ENCODE measurements at regions not wholly inside any gene's neighbourhood (a gene's known extent, or its start where the extent isn't known, plus 50 kb on each side); places are given as distances from the start of the nearest gene placed in this dataset.

DNA sequence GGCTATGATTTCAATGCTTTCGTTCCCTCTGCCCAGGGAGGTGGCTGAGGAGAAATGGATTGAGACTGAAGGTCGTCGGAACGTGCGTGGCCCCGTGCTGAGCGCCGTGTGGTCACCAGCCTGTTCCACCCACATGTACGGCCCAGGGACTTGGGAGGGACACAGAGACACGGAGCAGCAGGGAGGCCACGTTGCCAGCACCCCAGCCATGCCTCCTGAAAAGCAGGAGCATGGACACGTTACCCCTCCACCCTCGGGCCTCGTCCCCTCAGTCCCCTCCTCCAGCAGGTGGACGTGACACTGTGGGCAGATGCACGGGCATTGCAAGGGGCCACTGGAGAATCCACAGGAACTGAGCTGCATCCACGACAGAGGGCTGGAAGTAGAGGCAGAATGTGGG is 133.1 kb upstream of the CST7 start:
- DNase-seq, result no peak

DNA sequence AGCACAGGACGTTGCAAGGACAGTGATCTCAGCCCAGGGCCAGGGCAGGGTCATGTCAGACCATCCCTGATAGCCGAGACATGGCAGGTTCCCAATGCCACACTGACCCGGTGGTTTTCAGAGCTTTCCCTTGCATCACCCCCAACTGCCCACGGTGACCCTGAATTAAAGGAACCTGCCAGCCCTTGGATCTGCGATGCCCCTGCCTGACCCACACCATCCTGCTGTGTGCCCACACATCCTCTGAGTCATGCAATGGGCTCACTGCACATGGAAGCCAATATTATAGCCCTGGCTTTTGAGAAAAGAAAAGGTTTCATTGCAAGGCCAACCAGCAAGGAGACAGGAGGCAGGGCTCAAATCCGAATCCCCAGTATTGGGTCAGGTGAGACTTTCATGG is 132.6 kb upstream of the CST7 start:
- no peak for DNase-seq

DNA sequence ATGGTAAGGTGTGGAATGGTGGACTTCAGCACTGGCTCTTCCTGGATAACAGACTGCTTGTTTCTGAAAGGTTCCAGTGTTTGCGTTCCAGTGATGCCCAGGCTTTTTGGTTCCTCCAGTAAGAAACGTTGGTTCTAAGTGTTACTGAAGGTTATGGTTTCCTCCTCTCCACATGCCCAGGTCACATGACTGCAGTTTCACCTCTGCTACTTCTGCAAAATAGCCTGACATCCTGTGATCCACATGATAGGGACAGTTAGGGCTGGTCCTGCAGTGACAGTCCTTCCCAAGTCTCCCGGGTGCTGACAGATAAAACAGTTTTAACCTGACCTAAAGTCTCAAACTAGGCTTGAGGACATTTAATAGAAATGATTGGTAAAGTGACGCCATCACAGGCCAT is 132.2 kb upstream of the CST7 start:
- no peak for DNase-seq

DNA sequence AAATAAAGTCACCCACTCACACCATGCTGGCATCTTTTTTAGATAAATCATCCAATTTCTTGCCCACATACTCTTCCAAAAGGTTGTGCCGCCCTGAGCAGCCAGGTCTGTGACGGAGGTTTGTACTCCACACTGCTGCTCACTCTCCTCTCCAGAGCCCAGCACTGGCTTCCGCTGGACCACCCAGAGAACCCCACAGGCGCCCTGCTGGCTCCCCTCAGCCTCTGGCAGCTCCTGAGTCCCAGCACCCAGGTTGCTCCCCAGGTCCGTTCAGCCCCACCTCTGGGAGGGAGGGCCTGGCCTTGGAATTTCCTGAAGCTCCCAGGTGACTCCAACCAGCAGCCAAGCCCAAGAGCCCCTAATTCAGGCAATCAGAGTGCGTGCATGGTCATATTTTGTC is 131.7 kb upstream of the CST7 start:
- no peak for DNase-seq

DNA sequence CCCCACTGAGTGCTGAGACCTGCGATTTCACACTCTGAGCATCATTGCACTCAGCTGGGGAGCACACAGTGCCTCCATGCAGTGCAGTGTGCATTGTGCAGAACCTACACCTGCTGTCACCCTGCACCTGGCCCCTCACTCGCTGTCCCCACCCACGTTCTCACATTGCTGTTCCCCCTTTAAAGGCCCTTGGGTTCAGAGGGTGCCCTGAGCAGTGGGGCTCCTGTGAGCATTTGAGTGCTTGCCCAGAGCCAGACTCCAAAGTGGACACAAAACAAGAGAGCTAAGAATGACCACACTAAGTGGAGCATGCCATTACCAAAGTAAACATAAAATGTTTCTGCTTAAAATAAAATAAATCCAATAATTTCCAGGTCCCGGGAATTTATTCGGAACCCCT is 131.0 kb upstream of the CST7 start:
- no peak for DNase-seq

DNA sequence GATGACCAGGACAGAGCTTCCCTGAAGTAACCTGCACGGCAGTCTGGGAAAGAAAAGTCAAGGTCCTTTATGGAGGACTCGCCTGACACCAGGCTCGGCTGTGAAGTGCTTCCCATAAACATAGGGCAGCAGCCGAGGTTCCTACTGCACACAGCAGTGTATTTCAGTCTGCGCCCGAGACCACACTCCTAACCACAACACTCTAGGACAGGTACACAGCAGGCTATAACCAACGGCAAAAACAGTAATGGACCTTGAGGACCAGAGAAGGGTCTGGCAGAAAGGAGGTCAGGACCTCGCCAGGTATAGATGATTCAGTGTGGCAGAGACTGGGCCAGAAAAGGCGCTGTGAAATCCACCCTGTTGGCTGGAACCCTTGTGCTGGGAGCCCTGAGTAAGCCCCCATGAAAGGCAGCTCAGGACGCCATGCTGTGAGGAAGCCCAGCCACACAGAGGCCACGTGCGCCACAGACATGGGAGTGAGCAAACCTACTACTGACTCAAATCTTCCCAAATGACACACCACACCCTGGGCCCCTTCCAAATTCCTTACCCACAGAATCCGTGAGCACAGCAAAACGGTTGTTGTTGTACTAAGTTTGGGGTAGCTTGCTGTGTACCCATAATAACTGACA is 129.6 kb upstream of the CST7 start:
- no peak for DNase-seq

DNA sequence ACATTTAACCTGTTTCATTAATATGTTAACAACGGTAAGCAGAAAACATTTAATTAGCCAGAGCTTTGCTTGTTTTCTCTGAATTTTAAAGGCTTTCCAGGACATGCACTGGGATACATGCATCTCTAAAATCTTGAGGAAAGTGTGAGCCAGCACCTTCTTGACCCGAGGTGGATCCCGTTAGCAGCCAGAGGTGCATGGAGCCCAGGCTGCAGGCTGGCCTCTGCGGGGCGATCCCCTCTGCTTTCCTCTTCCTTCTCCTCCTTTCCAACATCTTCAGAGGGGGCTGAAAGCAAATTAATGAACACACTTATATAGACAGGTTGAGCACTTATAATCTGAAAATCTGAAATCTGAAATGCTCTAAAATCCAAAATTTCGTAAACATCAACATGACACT is 128.7 kb upstream of the CST7 start:
- no peak for DNase-seq

DNA sequence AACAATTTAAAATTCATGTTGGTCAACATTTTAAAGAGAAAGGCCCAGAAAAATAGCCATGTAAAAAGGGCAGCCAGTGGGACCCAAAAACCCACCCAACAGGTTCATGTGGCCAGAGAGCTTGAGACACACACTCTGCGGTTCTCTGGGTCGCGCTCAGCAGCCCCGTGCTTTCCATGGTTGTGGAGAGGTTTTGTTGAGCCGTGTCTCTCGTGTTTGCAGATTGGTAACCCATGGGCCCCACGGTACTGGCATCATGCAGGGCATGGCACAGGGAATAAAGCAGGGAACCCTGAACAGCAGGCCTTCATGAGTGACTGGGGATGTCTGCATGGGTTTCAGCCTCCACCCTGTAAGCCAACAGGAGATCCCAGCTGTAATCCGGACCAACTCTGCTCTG is 127.7 kb upstream of the CST7 start:
- DNase-seq, result no peak

DNA sequence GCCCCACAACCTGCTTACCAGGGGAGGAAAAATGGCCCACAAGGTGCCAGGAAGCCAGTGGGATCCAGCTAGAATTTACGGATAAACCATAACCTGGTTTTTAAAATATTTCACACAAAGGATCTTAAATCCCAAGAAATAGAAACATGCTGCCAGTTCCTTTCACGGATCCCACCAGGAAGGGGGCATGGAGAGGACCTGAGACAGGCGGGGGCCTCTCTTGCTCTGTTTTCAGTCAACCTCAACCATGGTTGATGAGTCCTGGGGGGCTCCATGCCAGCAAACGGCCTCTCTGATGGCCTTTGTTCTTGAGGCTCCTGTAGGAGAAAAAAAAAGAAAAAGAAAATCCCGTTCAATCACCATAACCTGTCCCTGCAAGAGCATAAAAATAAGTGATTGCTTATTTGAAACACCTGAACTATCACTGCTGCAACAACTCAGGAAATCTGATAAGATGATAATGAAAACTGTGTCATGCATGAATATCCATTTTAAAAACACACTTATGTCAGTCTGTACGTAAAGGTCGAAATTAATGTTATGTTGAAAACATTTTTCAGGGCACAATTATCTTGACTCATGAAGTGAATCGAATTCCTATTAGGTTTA is 125.8 kb upstream of the CST7 start:
- no peak for DNase-seq

DNA sequence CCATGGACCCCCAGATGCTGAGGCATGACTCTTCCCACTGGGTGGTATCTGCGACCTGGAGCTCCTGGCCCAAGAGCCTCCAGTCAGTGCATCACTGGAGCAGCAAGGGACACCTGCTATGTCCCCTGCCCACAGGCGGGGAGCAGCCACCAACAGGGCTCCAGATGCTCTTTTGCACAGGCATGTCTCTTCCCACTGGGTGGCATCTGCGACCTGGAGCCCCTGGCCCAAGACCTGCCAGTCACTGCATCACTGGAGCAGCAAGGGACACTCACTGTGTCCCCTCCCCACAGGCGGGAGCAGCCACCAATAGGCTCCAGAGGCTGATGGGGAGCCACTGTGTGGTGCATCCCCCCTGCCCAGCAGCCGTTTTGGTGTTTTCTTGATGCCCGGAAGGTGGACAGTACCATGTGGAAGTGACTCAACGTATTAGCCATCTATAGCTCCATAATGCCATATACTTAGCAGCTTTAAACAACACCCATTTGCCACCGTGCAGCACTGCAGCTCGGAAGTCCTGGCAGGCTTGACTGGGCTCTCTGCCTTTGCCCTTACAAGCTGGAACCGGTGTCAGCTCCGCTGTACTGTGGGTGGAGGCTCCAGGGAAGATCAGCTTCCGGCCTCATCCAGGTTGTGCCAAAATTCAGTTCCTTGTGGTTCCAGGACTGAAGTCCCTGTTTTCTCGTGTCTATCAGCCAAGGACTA is 124.9 kb upstream of the CST7 start:
- DNase-seq, result no peak

DNA sequence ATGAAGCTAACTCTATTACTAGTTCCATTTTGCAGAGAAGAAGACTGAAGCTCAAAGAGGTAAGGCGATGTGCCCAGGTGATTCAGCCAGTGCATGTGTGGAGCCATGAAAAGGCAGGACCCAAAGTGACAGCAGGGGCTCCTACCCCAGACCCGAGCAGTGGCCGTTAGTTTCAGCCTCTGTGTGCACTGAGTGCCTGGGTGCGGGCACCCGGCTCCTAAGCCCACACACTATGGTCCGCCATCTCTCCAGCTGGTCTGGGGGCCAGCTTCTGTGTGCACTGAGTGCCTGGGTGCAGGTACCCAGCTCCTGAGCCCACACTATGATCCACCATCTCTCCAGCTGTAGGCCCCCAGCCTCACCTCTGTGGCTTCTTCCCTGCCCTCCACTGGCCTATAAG is 123.5 kb upstream of the CST7 start:
- DNase-seq, result no peak

DNA sequence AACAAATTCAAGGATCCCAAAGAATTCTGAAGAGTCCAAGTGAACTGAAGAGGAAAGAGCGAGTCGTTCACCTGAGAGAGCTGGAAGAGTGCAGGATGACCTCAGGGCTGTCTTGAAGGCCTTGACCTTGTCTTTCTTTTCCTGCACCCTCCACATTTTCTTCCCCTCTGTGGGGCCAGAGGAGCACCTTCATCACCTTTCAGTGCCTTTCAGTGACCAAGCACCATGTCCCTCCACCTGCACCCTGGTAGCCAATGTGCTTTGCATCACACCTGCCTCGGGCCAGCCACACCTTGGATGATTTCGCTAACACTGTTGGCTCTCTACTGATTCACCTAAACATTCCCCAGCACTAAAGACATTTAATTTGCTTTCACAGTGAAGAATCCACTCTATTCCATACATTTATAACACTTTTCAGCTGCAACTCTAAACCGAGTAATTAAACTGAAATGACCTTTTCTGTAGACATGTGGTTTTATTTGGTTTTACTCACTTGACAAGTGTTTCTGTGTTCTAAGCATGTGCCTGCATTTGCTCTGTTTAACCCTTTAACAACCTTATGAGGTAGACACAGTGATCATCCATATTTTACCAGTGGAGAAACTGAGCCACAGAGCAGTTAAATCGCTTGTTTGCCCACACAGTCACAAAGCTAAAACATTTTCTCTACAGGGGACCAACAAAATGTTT is 121.3 kb upstream of the CST7 start:
- no peak for DNase-seq

DNA sequence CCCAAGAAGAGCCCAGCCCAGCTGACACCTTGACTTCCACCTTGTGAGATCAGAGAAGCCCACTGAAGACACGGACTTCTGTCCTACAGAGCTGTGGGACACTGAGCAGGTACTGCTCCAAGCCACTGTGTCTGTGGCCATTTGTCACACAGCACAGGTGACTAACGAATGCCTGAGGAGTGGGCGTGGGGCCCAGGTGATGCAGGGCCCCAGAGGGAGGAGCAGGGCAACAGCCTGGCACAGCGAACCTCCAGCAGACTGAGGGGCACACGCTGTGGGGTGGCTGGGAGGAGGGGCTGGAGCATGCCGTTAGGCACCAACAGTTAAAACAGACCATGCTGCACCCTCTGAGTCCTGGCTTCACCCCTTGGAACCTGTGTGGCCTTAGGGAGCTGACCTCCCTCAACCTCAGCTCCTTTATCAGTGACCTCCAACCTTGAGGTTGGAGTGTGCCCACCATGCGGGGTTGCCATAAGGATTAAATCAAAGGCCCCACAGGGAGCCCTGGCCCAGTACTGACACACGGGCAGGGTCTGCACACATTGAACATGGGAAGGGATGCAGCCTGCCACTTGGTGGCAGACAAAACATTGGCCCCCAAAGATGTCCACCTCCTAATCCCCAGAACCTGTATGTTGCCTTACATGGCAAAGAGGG is 119.9 kb upstream of the CST7 start:
- no peak for DNase-seq

DNA sequence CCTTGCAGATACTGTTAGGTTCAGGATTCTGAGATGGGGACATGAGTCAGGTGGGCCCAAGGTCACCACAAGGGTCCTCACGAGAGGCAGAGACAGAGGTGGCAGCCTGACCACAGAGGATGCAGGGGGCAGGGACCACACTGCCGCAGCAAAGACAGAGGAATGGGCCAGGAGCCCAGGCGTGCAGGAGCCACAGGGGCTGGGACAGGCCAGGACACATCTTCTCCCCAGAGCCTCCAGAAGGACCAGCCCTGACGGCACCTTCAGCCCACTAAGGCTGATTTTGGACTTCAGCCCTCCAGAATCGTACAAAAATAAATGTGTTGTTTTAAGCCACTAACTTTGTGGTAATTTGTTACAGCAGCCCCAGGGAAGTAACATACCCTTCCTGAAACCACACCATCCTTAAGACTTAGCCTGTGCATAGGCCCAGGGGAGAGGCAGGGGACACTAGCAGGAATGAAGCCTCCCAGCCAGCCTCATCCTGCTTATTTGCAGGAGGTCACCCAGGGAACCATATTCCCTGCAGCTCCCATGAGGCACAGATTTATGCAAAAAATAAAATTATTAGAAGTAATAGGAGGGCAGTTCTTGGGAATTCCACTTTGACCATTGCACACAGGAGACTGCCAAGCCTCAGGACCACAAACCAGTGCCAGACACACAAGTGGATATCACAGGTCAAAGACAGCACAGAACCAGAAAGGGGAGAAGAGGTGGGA is 119.3 kb upstream of the CST7 start:
- DNase-seq, result no peak

DNA sequence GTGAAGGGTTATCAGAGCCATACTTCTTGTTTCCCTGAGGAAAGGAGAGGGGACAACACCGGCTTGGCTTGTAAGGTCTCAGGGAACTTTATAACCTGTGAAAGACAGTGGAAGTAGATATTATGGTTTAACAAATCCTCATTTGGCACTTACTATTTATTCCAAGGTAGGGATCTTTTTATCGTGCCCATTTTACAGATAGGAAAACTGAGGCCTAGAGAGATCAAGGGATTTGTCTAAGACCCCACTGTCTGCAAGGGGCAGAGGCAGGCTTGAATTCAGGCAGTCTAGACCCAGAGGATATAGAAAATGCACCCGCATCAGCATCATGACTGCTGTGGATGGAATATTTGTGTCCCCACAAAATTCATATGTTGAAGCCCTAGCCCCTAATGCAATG is 118.4 kb upstream of the CST7 start:
- DNase-seq, result no peak

DNA sequence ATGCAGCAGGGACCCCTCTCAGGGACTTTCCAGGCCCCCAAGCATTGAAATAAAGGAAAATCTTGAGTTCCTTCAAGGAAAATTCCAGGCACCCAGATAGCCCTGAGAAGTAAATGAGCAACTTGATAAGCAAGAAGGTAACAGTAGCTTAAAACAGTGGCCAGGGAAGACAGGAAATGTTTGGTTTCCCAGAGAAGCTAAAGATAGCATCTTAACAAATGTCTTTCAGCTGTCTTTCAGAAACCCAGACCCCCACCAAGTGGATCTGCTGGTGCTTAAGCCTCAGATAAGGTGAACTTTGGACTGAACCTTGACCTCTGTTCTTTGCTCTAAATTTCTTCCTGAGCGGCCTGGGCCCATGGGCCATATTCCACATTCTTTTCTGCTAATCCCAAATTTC is 117.8 kb upstream of the CST7 start:
- no peak for DNase-seq

DNA sequence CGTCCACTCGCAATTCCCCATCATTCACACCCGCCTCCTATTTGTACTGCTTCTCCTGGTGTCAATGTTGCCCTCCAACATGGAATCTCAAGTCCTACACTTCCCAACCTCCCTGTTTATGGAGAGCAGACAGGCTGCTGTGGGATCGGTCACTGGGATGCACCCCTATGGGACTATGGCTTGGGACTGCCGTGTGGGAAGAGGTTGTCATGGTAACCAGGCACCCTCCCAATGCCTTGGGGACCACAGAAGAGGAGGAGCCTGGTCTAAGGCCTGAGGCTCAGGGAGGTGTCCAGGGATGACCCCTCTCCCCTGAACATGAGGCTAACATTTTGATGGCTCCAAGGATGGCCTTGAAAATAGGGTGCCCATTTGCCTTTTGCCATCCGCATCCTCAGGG is 116.6 kb upstream of the CST7 start:
- no peak for DNase-seq

DNA sequence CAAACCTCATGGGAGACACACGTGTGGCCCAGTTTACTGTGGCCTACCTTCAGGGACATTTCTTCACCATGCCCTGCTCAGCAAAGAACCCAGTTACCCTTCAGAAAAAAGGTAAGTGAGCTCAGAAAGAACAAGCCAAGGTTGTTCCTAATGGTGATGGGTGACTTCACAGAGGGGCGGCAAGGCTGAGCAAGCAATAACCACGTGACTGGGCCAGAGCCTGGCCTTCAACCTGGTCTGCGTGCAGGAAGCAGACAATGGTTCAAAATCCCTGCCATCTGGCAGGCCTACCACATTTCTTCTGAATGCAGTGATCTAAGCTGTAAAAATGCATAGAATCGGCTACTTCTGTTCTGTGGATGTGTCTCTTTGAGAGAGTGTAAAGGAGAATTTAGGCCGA is 115.5 kb upstream of the CST7 start:
- no peak for DNase-seq

DNA sequence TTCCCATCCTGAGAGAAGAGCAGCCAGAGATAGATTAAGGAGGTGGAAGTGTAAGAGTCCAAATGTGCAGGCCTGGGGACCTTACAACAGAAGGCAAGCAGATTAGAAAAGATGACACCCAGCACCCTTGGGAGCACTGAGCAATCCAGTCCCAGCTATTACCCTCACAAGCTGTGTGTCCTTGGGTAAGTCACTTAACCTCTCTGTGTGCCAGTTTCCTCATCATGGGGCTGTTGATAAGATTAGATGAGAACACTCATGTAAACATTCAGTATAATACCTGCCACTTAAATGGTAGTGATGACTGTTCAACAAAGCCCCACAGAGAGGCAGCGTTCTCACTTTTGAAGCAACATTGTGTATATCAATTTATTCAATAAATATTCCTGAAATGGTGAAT is 114.8 kb upstream of the CST7 start:
- no peak for DNase-seq

DNA sequence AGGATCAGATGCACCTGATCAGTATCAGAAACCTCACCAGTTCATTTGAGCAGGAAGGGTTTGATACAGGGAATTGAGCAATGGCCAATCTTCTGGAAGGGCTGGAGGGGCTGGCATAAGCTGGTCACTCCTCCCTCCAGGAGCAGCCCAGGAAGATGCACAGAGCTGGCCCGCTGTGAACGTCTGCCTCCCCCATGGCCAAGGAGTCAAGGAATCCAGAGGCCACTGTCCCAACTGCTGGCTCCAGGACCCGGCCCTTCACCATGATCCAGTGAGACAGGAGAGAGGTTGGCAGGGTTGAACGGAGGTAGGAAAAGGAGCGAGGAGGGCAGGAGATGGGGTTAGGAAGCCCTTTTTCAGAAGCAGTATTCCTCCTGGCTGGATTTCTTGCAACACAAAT is 113.9 kb upstream of the CST7 start:
- DNase-seq, result no peak

DNA sequence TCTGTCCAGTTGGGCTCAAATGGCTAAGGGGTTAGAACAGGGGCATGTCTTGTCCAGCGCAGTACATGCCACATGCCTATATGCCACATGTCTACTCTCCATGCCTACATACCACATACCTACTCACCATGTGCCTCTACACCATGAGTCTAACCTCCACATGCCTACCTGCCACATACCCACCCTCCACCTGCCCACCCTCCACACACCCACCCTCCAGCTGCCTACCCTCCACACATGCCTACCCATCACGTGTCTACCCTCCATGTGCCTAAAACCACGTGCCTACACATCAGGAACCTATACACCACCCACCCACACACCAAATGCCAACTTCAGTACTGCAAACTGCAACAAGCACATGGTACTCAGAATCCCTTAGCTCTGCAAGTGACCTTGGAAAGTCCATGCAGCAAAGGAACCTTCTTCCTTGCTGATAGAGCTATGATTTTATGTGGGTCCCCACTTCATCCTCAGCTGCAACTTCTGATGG is 113.0 kb upstream of the CST7 start:
- no peak for DNase-seq

Data from muscle of arm (tissue), 1 donor.